Left colon (tissue), 2 donors: ENCODE measurements at regions not wholly inside any gene's neighbourhood (a gene's known extent, or its start where the extent isn't known, plus 50 kb on each side); places are given as distances from the start of the nearest gene placed in this dataset.
"Not testable (repeated sequence)": the region's sequence is repeated elsewhere in the genome, so short reads cannot be mapped to it uniquely, and the experiment has no call there.

Experiments
- ATAC-seq: fragments of 200-7000 bp; cut with Tn5 transposase; one replicate; pipeline ENCODE4 v1.9.1; 2020; ENCODE audit warnings: mild to moderate bottlenecking, moderate library complexity
- DNase-seq, 2 donors: peaks; one replicate each; pipeline ENCODE4 v3.0.0-alpha.2; 2020
- intact Hi-C, 2 donors: fragments of 100-400 bp; cut with DNase I in 1 of 2; cut with micrococcal nuclease in 1 of 2; formaldehyde crosslinking; loops; one replicate each; pipeline versions ENCODE4 v1.11.2 to v1.14.0; 2022; cut with DNase I, micrococcal nuclease
- donor health status: DM: no; HTN: no; CAD: no.
- donor health status: DM: yes; HTN: yes; CAD: no.

- DNase-seq, ATAC-seq, intact Hi-C loops: not testable (repeated sequence)
These were observed 126.0 kb upstream of the SPATA12 start for GRCh38 chr3:56934481-56934880.

- intact Hi-C loops: no loop called here
- ATAC-seq: no peak
- DNase-seq: no peak
These were observed 126.7 kb upstream of the SPATA12 start for GRCh38 chr3:56933803-56934202.

- ATAC-seq (no peak), DNase-seq (no peak)
- intact Hi-C loops: no loop called here
These were observed 127.6 kb upstream of the SPATA12 start for GRCh38 chr3:56932866-56933265.

GRCh38 chr3:56931836-56932235 lies 128.6 kb upstream of the SPATA12 start:
- intact Hi-C loops: no loop called here
- ATAC-seq: no peak

GRCh38 chr3:56930706-56931105 lies 129.0 kb upstream of the ARHGEF3 start:
- DNase-seq (no peak), ATAC-seq (no peak)
- intact Hi-C loops: no loop called here

More at GRCh38 chr3:56931836-56932235, 128.6 kb upstream of the SPATA12 start:
- DNase-seq: no peak

GRCh38 chr3:56929809-56930615 lies 128.3 kb upstream of the ARHGEF3 start:
- intact Hi-C loops: no loop called here
- no peak for DNase-seq
- no peak for ATAC-seq

GRCh38 chr3:56928379-56929068 lies 126.8 kb upstream of the ARHGEF3 start:
- ATAC-seq (peak; percentile 41), DNase-seq (no peak)
- intact Hi-C loops: no loop called here

GRCh38 chr3:56927855-56928254 lies 126.1 kb upstream of the ARHGEF3 start:
- DNase-seq (no peak), ATAC-seq (no peak)
- intact Hi-C loops: no loop called here

GRCh38 chr3:56926947-56927282 lies 125.2 kb upstream of the ARHGEF3 start:
- ATAC-seq (no peak), DNase-seq (no peak)
- intact Hi-C loops: no loop called here

GRCh38 chr3:56926243-56926946 lies 124.6 kb upstream of the ARHGEF3 start:
- intact Hi-C loops: no loop called here
- DNase-seq: no peak
- ATAC-seq: no peak

GRCh38 chr3:56924700-56925099 lies 123.0 kb upstream of the ARHGEF3 start:
- ATAC-seq, DNase-seq, intact Hi-C loops: not testable (repeated sequence)

- intact Hi-C loops: no loop called here
- ATAC-seq: peak; percentile 99
- DNase-seq: peak; percentile 51 to 78
These were observed 121.9 kb upstream of the ARHGEF3 start for GRCh38 chr3:56923526-56924224.

- ATAC-seq (no peak), DNase-seq (peak in 1 of 2 donors; percentile 31)
- intact Hi-C loops: no loop called here
These were observed 120.1 kb upstream of the ARHGEF3 start for GRCh38 chr3:56921573-56922453.

- intact Hi-C loops: no loop called here
- DNase-seq (no peak), ATAC-seq (no peak)
These were observed 118.0 kb upstream of the ARHGEF3 start for GRCh38 chr3:56919797-56920195.

- no peak for DNase-seq
- no peak for ATAC-seq
- intact Hi-C loops: no loop called here
These were observed 117.5 kb upstream of the ARHGEF3 start for GRCh38 chr3:56919137-56919796.

- ATAC-seq (no peak), DNase-seq (peak in 1 of 2 donors; percentile 21)
- intact Hi-C loops: no loop called here
These were observed 116.4 kb upstream of the ARHGEF3 start for GRCh38 chr3:56918111-56918568.

GRCh38 chr3:56917361-56918110 lies 115.8 kb upstream of the ARHGEF3 start:
- peak; percentile 52 for ATAC-seq
- no peak for DNase-seq
- intact Hi-C loops: no loop called here
